HepG2 (cell line): ENCODE measurements at regions not wholly inside any gene's neighbourhood (a gene's known extent, or its start where the extent isn't known, plus 50 kb on each side); places are given as distances from the start of the nearest gene placed in this dataset.

ENCODE experiments used
- CBFB ChIP-seq: sonication (generic); formaldehyde crosslinking; IDR thresholded peaks from 2 replicates; pipeline ENCODE4 v1.4.0; 2020; ENCODE audit warnings: missing genetic modification reagents
- CERS6 ChIP-seq: sonication (generic); formaldehyde crosslinking; IDR thresholded peaks from 2 replicates; pipeline ENCODE4 v1.5.0; 2020; ENCODE audit warnings: missing genetic modification reagents
- CTCF ChIP-seq: sonication (generic); formaldehyde crosslinking; IDR thresholded peaks from 2 replicates; pipeline ENCODE4 v1.5.0; 2020; ENCODE audit warnings: mild to moderate bottlenecking, missing genetic modification reagents, moderate library complexity
- KDM5A ChIP-seq: fragments of 200-600 bp; sonication (generic); IDR thresholded peaks from 2 replicates; pipeline ENCODE4 v1.7.0; 2018; ENCODE audit warnings: antibody characterized with exemption, mild to moderate bottlenecking, low read length, borderline replicate concordance
- MLX ChIP-seq: IDR thresholded peaks from 2 replicates; pipeline ENCODE4 v1.6.1; 2016
- MYC ChIP-seq: sonication (generic); formaldehyde crosslinking; IDR thresholded peaks from 2 replicates; pipeline ENCODE4 v1.9.0; 2021; ENCODE audit warnings: missing genetic modification reagents, borderline replicate concordance
- NCOA2 ChIP-seq: sonication (generic); formaldehyde crosslinking; IDR thresholded peaks from 2 replicates; pipeline ENCODE4 v1.8.0; 2022; ENCODE audit warnings: inconsistent platforms
- NFYB ChIP-seq: sonication (generic); formaldehyde crosslinking; IDR thresholded peaks from 2 replicates; pipeline ENCODE4 v1.4.0; 2020; ENCODE audit warnings: missing genetic modification reagents
- POLR2AphosphoS5 ChIP-seq: IDR thresholded peaks from 2 replicates; pipeline ENCODE4 v1.6.1; 2012; ENCODE audit warnings: low read depth, low read length
- RAD21 ChIP-seq: fragments of 450-650 bp; formaldehyde crosslinking; IDR thresholded peaks from 2 replicates; pipeline ENCODE4 v1.5.0; 2020; ENCODE audit warnings: mild to moderate bottlenecking
- ZNF687 ChIP-seq: sonication (generic); formaldehyde crosslinking; IDR thresholded peaks from 2 replicates; pipeline ENCODE4 v1.5.1; 2020; ENCODE audit warnings: mild to moderate bottlenecking, missing genetic modification reagents, moderate library complexity
- ZNF777 ChIP-seq: sonication (generic); formaldehyde crosslinking; IDR thresholded peaks from 2 replicates; pipeline ENCODE4 v1.4.0; 2020; ENCODE audit warnings: missing genetic modification reagents

- TF ChIP-seq MLX (CRISPR knock-in tag) = no peak
- no peak for TF ChIP-seq KDM5A
- TF ChIP-seq CTCF = no peak
- TF ChIP-seq NCOA2 (CRISPR knock-in tag) = no peak
- TF ChIP-seq MYC = no peak
- no peak for TF ChIP-seq CERS6 (CRISPR knock-in tag)
- TF ChIP-seq RAD21 (CRISPR knock-in tag) = no peak
- TF ChIP-seq POLR2AphosphoS5 = no peak
- TF ChIP-seq ZNF777 (CRISPR knock-in tag) = no peak
- no peak for TF ChIP-seq NFYB (CRISPR knock-in tag)
- no peak for TF ChIP-seq ZNF687
- no peak for TF ChIP-seq CBFB (CRISPR knock-in tag)
Observed at GRCh38 chr1:59215766-59216291, 81.1 kb upstream of the FGGY start.
